NK-92 (cell line): ENCODE measurements at regions not wholly inside any gene's neighbourhood (a gene's known extent, or its start where the extent isn't known, plus 50 kb on each side); places are given as distances from the start of the nearest gene placed in this dataset.
"Not testable (repeated sequence)": the region's sequence is repeated elsewhere in the genome, so short reads cannot be mapped to it uniquely, and the experiment has no call there.

Experiments
- DNase-seq: peaks from one replicate; lab custom pipeline; 2025; ENCODE audit not compliant: unreplicated experiment; lab: John Stamatoyannopoulos, UW

DNA sequence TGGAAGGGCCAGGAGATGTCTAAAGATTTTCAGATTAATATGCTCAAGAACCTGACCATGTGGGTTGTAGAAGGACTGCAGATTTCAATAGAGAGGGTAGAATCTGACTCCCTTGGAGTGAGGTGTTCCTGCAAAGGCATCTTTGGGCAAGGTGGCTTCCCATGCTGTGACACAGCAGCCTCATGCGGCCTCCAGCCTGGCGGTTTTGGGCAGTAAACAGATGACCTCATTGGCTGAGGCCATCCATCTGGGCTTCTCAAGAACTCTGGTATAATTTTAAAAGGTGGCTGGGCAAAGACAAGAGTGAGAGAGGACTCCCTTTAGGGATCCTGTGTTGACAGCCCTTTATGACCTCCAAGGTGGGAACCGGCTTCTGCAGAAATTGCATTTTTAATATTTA is 90.3 kb upstream of the ERCC6L2 start:
- no peak for DNase-seq

DNA sequence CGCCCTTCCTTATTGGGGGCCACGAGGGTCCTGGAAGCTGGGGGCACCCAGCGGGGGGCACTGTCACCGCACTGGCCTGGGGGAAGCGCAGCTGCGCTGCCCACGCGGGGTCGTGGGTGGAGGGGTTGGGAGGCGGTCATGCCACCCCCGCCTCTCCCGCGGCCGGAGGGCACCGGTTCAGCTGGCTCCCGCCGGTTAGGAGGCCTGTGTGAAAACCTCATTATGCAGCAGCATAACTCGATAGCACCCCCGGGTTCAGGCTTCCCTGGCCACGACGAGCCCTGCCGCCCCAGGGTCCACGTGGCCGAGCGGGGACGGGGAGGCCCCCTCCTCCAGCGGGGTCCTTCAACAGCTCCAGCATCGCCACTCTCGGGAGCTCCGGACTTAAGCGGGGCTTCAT is 91.2 kb upstream of the ERCC6L2 start:
- DNase-seq: no peak

DNA sequence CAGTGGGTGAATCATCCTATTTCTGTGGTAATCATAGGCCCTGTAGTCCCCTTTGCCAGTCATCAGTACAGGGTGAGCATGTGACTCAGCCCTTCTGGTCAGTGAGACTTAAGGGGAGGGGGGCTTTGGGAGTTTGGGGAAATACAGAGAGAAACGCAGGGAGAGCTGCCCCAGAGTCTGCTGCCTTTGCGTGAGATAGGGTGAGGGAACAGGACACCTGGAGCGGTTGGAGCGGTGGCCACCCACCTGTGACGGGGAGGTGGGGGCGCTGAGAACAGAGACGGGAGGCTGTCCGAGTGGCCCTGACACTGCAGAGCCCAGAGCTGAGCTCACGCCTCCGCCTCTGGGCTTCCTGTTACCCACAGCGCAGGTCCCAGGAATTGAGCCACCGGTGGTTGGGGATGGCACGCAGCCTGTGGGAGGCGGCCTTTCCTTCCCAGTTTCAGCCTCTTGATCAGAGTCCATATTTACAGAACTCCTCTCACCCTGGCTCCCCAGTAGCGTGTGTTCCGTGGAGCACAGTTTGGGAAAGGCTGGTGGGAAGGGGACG is 92.0 kb upstream of the ERCC6L2 start:
- no peak for DNase-seq

DNA sequence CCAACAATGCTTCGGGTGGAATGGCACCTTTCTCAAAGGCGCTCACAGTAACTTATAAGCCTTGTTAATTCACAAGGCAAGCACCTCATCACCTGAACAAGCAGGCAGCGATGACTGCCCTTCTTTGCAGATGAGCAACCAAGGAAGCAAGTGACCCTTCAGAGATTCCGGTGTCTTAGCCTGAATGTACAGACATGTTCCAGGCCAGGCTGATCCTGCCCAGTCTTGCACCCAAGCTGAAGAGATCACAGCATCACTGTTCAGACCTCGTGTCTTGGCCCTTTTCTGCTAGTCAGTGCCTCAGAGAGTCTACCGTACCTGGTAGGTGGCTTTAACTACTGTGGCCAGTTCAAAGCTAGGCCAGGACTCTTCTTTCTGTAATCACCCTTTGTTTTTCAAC is 94.7 kb upstream of the ERCC6L2 start:
- DNase-seq: no peak

DNA sequence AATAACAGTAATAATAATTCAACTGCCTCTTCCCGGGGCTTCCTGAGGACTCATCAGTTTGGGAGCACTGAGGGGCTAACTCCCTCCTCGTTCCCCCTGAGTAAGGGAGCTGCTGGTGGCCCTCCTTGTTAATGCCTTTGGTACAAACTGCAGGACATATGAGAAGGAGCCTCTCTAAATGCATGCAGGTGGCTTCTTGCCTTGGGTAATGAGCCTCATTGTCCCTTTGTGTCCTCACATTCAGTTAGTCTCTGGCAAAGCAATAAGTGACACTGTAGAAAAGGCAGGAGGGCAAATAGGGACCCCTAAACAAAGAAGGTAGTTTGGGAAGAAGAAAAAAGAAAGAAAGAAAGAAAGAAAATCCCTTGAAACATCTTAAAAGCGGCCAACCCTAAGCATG is 95.4 kb upstream of the ERCC6L2 start:
- no peak for DNase-seq

DNA sequence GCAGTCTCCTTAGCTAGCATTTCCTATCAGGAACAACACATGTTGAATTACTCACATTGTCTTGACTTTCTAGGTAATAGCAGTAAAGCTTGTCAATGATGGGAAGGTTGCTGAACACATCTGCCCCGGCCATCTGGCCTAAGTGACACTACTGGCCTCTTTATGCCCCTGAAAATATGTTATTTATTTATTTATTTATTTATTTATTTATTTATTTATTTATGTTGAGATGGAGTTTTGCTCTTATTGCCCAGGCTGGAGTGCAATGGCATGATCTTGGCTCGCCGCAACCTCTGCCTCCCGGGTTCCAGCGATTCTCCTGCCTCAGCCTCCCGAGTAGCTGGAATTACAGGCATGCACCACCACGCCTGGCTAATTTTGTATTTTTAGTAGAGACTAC is 95.9 kb upstream of the ERCC6L2 start:
- not testable (repeated sequence) for DNase-seq

DNA sequence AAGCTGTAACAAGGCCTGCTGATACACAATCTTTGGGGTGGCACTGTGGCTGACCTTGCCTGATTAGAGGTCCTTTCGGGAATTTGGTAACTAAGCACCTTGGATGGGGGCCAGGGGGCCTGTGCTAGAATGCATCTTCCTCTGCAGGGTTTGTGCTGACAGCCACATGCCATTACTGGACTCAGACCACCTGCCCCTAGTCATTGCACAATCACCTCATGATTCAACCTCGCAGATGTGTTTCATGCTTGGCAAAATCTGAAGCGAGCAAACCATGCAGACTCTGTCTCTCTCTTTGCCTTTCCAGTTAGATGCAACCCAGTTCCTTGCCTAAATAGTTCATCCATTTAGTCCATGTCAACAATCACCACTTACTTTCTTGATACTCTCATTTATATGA is 96.5 kb upstream of the ERCC6L2 start:
- DNase-seq: no peak

DNA sequence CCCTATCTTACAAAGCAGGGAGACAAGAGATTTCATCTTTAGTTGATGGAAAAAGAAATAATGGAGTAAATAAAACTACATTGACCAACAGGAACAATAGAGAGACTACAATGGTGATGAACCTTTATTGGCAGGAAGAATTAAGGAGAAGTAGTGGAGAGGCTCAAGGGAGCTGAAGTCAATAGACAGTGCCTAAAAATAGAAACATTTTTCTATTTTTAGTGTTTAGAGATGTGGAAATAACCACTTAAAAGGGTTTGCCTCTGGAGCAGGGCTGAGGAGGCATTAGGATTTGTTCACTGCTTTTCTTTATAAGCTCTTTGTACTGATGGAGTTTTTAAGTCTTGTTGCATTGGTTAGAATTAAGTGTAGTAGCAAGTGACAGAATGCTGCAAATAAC is 98.4 kb upstream of the ERCC6L2 start:
- DNase-seq: no peak

DNA sequence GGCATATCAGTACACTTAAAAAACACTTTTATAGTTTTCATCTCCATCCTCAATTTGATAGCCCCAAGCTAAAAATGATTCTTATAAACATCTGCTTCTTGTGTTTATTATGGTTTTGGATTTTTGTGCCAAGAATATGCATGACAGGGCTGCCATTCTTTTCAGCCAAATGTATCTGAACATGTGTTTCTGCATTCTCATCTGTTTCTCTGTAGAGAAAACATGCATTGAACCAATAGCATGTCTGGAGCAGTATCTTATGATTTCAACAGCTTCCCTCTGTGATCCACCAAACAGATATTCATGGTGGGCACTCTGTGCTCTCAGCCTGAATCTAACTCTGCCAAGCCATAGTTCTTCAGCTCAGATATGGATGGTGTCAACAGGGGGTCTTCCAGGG is 99.3 kb upstream of the ERCC6L2 start:
- DNase-seq: no peak

DNA sequence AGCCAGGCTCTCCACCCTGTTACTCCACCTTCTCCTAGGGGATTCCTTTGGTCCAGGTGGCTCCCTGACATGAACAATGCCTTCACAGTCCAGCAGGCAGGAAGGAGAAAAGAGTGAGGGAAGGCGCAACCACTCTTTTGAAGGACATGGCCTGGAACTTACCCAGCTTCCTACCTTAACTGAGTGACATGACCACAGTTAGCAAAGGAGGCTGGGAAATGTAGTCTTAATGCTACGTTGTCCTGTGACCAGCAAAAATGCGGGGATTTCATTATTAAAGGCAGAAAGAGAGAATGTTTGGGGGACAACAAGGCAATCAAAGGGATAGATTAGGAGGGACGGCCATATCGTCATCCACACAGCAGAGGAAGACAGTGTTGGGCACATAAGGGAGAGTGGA is 100.3 kb upstream of the ERCC6L2 start:
- DNase-seq: no peak

DNA sequence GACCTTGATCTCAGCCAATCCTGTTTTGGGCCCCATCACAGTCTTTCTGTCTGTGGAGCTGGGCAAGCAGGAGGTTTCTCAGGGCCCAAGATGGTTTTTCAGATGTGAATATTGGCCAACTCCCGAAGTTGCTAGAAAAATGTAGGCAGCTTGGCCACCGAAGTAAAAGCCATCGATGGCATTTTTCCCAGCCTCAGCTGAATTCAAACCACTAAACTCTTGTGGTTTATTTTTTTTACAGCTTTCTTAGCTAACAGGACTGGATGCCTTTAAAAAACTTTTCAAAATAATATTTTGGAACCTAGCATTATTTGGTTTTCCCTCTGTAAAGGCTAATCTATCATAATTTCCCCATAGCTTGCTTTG is 102.5 kb upstream of the ERCC6L2 start:
- DNase-seq: no peak

DNA sequence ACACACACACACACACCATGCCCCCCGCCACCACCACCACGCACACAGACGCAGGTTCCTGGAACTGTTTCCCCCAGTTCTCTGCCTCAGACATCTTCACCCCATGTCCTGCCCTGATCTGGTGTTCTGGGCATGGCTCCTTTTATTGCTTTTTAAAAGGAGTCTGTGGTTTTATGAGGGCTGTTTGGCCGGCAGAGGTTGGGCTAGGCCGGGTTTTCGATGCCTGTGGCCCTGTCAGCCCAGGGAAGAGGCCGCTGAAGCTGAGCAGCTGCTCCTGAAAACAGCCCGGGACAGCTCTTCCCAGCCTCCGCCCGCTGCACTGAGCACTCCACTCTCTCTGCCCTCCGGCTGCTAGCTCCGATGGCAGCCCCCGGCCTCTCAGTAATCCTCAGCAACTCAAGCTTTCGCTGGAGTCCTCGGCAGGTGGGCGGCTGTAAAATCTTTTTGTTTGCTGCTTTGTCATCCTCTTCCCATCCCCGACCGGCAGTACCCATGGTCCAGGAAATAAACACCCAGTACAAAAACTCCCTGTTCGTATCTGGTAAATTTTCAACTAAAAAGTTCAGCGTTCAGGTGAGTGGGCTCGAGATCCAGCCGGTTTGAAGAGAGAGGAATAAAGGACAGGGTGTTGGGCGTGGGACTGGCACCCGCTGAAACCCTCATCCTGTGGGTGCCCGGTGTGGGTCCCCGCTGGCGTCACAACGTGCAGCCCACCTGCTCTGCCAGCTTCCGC is 103.0 kb upstream of the ERCC6L2 start:
- DNase-seq: no peak

DNA sequence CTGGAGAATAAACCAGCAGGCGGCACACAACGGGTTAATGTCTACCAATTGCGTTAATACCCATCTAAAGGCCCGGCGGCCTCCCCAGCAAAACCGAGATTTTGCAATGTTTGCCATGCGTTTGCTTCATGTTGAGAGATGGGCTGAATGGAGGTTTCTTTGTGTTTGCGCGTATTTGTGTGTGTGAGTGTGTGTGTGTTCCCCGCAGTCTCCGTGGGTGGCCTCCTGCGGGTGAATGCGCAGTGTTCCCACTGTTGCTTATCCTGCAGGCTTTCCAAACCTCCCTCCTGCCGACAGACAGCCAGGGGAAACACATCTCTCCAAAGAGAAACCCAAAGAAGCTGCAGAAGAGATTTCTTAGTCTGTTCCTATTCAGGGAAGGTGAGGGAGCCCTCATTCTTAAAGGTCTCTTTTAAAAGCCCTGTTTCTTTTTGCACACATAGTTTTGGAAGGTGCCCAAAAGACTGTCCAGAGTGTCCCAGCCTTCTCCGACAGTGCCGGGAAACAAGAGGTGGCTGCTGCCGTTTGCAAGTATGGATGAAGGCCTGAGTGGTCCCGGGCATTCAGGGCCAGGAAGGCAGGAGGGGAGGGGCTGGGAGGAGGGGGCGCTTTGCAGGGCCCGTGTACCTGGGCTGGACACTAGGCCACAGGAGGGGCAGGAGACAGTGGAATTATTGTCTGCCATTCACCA is 103.8 kb upstream of the ERCC6L2 start:
- DNase-seq: no peak

DNA sequence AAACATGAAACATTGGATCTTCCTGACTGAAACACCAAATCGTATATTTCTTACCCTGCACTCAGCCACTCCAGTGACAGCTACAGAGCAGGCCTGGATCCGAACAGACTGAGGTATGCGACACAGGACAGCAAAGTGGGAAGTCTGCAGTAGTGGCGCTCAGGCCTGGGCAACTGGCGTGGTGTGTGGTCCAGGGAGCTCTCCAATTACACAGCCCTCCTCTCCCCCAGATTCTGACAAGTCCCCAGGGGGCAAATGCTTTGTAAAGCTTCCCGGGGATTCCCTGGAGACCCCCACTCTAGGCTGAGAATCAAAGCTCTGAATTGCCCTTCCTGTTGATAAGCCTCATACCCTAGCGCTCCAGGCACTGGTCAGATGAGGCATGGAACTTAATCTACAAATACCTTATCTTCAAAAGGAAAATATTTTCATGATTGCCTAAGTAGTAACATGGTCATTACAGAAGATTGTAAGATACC is 104.8 kb upstream of the ERCC6L2 start:
- DNase-seq: no peak

DNA sequence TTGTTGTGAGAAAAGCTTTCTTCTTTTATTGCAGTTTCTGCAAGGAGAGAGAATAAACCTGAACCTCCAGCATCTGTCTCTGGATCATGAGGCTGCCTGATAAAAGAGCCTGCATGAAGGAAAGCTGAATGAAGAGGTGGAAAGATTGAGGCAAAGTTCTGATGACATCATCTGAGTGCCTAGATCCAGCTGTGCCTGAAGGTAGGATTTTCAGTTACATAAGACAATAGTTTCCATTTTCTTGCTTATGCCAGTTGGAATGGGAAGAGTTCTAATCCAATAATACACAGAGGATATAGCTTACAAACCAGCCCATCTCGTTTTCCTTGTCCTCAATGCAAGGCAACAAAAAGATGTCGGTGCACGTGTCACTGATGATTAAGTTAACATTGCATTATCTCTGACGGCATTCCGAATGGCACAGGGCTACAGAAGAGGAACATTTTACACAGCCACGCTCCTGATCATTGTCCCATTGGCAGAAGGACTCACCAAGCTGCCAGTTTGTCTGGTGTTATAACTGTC is 105.5 kb upstream of the ERCC6L2 start:
- no peak for DNase-seq

DNA sequence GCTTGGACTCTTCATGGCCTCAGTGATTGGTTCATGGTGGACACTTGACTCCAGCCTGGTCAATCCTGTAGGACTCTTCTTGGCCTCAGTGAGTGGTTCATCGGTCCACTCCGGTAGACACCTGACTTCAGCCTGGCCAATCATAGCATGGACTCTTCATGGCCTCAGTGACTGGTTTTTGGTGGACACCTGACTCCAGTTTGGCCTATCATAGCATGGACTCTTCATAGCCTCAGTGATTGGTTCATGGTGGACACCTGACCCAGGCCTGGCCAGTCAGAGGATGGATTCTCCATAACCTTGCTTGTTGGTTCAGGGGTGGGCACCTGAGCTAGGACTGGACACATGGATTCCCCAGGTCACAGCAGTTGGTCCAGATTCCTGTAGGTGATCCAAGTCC is 106.0 kb upstream of the ERCC6L2 start:
- no peak for DNase-seq

DNA sequence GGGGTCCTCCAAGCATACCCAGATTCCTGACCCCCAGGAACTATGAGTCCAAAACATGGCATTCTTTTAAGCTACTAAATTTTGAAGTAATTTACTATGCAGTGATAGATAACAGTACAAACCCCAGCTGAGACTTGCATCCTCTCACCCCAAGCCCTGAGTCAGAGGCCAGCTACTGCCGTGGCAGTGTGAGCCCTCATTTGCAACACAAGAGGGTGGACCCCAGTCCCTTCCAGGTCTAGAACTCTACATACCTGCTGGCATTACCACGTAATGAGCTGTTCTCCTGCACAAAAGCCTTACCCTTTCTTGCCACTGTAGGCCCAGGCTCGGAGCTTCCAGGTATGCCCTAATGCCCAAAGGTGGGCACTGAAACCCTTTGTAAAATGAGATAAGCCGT is 108.6 kb upstream of the ERCC6L2 start:
- DNase-seq: no peak

DNA sequence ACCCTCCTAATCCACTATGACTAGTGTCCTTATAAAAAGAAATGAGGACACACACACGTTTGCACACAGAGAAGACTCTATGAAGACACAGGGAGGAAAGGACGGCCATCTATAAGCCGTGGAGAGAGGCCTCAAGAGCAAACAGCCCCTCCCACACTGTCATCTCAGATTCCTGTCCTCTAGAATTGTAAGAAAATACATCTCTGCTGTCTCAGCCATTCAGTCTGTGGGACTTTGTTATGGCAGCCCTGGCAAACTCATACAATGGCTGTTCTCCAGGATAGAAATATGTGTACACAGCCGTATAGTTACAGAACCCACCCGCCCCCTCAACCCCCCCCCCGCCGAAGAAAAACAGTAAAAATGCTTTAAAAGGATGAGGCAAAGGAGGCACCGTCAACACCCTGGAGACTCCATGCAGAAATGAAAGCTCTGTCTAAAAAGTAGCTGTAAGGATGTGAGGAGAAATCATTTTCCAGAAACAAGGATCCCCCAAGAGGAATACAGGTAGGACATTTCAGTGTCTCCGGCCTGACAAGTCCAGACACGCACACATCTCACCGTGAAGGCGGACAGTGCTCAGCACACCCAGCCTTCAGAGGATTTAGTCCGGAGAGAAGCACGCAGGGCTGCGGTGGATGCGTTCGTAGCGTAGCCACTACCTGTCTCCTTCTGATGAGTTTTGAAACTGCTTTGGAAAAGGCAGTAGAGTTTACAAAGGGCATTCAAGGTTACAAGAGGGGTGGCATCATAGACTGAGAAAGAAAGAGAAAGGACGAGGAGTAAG is 110.8 kb upstream of the ERCC6L2 start:
- DNase-seq: no peak

DNA sequence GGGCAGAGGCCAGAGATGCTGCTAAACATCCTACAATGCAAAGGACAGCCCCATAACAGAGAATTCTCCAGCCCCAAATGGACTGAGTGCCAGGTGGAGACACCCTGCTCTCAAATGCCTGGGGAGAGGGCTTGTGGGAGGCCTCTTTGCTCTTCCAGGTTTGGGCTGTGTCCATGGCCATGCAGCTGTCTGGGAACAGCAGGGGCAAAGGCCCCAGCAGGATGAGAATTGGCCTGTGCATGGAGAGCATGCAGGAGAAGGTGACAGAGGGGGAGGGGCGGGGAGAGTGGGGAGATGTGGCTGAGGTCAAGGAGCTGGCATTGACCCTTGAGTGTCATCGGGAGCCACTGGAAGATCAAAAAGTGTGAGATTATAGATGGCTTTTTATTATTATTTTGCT is 111.5 kb upstream of the ERCC6L2 start:
- DNase-seq: no peak

DNA sequence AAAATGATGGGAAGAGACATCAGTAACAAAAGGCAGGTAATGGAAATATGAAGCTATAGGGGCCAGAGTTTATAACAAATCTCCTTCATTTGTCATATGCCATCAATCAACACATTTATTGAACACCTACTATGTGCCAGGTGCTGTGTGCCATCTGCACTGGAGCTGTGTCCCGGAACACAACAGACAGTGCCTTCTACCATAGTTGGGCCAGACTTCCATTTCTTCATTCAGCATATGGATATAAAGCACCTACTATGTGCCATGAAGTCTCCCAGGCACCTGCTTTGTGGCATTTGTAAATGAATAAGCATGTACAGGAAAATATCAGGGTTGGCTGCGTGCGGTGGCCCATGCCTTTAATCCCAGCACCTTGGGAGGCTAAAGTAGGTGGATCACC is 112.5 kb upstream of the ERCC6L2 start:
- no peak for DNase-seq

DNA sequence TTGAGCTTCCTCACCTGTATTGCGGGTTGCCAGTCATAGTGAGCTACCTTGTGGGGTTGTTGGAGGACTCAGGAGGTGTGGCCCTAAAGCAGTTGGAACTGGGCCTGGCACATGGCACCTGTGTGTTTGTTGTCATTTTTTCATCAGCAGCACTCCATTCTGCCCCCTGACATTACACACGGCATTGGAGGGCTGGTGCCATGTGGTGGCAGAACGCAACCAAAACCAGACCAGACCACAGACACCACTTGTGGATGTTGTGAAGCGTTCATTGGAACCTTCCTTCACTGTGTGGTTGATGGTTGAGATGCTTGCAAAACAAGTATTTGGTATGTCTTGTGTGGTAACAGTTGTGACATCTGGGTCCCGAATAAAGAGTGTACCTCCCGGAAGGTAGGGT is 113.2 kb upstream of the ERCC6L2 start:
- no peak for DNase-seq

DNA sequence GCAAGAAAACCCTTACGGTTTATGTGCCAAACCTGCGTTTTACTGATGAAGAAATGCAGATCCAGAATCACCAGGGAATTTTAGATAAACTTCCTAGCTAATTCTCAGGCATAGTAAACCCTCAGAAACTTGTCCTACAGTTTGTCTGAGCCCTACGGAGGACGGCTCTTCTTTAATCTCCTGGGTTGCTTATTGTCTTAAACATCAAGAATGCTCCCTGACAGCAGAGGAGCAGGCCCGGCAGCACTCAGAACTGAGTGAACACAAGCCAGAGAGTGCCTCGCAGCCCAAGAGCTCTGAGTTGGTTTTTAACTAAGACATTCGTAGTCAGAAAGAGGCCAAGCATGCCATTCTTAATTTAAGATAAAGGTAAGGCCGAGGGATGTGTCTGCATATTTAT is 114.7 kb upstream of the ERCC6L2 start:
- no peak for DNase-seq
